OCI-LY1 (cell line): ENCODE measurements at regions not wholly inside any gene's neighbourhood (a gene's known extent, or its start where the extent isn't known, plus 50 kb on each side); places are given as distances from the start of the nearest gene placed in this dataset.

Source experiments
- H2AFZ ChIP-seq: fragments of 200-600 bp; sonication (generic), shearing (Covaris generic); 2 replicates; pipeline ENCODE4 v1.6.0; 2014; ENCODE audit warnings: antibody characterized with exemption, mild to moderate bottlenecking, low read length
- H3F3A ChIP-seq: fragments of 200-600 bp; sonication (generic), shearing (Covaris generic); 2 replicates; pipeline ENCODE4 v1.6.0; 2014; ENCODE audit warnings: mild to moderate bottlenecking, antibody characterized with exemption, low read length, moderate library complexity; ENCODE audit not compliant: insufficient read depth
- H3K27ac ChIP-seq: fragments of 200-600 bp; sonication (generic); 2 replicates; pipeline ENCODE4 v1.5.1; 2014; ENCODE audit warnings: low read length, mixed run types, mild to moderate bottlenecking, low read depth; ENCODE audit not compliant: poor library complexity, severe bottlenecking
- H3K27me3 ChIP-seq: fragments of 200-600 bp; sonication (generic); 2 replicates; pipeline ENCODE4 v1.6.0; 2014; ENCODE audit warnings: antibody characterized with exemption, mild to moderate bottlenecking, low read length, moderate library complexity; ENCODE audit not compliant: insufficient read depth
- H3K36me3 ChIP-seq: fragments of 200-600 bp; sonication (generic); 2 replicates; pipeline ENCODE4 v1.6.1; 2014; ENCODE audit warnings: mild to moderate bottlenecking, antibody characterized with exemption, low read length, moderate library complexity, mixed read lengths; ENCODE audit not compliant: insufficient read depth
- H3K4me1 ChIP-seq: fragments of 200-600 bp; sonication (generic); 2 replicates; pipeline ENCODE4 v1.5.1; 2014; ENCODE audit warnings: mild to moderate bottlenecking, low read length, moderate library complexity; ENCODE audit not compliant: insufficient read depth, severe bottlenecking
- H3K4me2 ChIP-seq: fragments of 200-600 bp; sonication (generic), shearing (Covaris generic); 2 replicates; pipeline ENCODE4 v1.6.1; 2014; ENCODE audit warnings: low read length
- H3K4me3 ChIP-seq: fragments of 200-600 bp; sonication (generic); 2 replicates; pipeline ENCODE4 v1.5.1; 2014; ENCODE audit warnings: low read length, low read depth, mild to moderate bottlenecking, mixed read lengths; ENCODE audit not compliant: poor library complexity, severe bottlenecking
- H3K79me2 ChIP-seq: fragments of 200-600 bp; shearing (Covaris generic); 2 replicates; pipeline ENCODE4 v1.6.1; 2016; ENCODE audit warnings: mixed run types, low read length, mixed read lengths; ENCODE audit not compliant: insufficient read depth
- H3K9ac ChIP-seq: fragments of 200-600 bp; sonication (generic), shearing (Covaris generic); 2 replicates; pipeline ENCODE4 v1.6.1; 2014; ENCODE audit warnings: mild to moderate bottlenecking, low read length, mixed read lengths
- H3K9me2 ChIP-seq: fragments of 200-600 bp; sonication (generic), shearing (Covaris generic); 2 replicates; pipeline ENCODE4 v1.6.1; 2014; ENCODE audit warnings: low read depth, mild to moderate bottlenecking, low read length, mixed read lengths
- H3K9me3 ChIP-seq: fragments of 200-600 bp; shearing (Covaris generic); 2 replicates; pipeline ENCODE4 v1.6.1; 2014; ENCODE audit warnings: low read length, mixed read lengths
- H4K20me1 ChIP-seq: fragments of 200-600 bp; sonication (generic), shearing (Covaris generic); 2 replicates; pipeline ENCODE4 v1.6.0; 2016; ENCODE audit warnings: mild to moderate bottlenecking, low read length; ENCODE audit not compliant: insufficient read depth
- EZH2 ChIP-seq: fragments of 200-600 bp; sonication (generic), shearing (Covaris generic); IDR thresholded peaks from 2 replicates; pipeline ENCODE4 v1.8.0; 2017; ENCODE audit warnings: borderline replicate concordance, mixed run types, mild to moderate bottlenecking, antibody characterized with exemption, low read length, moderate library complexity, mixed read lengths
- TF ChIP-seq, protein P1 (sequence below): fragments of 200-600 bp; sonication (generic), shearing (Covaris generic); IDR thresholded peaks from 2 replicates; pipeline ENCODE4 v1.5.1; 2017; ENCODE audit warnings: mild to moderate bottlenecking, antibody characterized with exemption, low read length, moderate library complexity, mixed read lengths

DNA sequence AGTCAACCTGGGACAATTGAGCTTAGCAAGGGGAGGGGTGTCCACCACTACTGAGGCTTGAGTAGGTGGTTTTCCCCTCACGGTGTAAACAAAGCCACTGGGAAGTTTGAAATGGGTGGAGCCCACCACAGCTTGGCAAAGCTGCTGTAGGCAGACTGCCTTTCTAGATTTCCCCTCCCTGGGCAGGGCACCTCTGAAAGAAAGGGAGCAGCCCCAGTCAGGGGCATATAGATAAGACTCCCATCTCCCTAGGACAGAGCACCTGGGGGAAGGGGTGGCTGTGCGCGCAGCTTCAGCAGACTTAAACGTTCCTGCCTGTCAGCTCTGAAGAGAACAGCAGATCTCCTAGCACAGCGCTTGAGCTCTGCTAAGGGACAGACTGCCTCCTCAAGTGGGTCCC is 758.4 kb downstream of the LTN1 start:
- no peak overlapping the region for H3K4me3 ChIP-seq
- H3F3A ChIP-seq: no peaks in the 10 kb centered on the region
- no peaks in the 10 kb centered on the region for H3K4me1 ChIP-seq
- H3K27ac ChIP-seq: no peak overlapping the region
- H3K9me3 ChIP-seq: no peaks in the 10 kb centered on the region
- TF ChIP-seq, protein P1, sequence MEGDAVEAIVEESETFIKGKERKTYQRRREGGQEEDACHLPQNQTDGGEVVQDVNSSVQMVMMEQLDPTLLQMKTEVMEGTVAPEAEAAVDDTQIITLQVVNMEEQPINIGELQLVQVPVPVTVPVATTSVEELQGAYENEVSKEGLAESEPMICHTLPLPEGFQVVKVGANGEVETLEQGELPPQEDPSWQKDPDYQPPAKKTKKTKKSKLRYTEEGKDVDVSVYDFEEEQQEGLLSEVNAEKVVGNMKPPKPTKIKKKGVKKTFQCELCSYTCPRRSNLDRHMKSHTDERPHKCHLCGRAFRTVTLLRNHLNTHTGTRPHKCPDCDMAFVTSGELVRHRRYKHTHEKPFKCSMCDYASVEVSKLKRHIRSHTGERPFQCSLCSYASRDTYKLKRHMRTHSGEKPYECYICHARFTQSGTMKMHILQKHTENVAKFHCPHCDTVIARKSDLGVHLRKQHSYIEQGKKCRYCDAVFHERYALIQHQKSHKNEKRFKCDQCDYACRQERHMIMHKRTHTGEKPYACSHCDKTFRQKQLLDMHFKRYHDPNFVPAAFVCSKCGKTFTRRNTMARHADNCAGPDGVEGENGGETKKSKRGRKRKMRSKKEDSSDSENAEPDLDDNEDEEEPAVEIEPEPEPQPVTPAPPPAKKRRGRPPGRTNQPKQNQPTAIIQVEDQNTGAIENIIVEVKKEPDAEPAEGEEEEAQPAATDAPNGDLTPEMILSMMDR: no peak
- no peak for TF ChIP-seq EZH2
- no peak overlapping the region for H2AFZ ChIP-seq
- H3K79me2 ChIP-seq: no peaks in the 10 kb centered on the region
- H3K9me2 ChIP-seq: no peaks in the 10 kb centered on the region
- no peaks in the 10 kb centered on the region for H3K27me3 ChIP-seq
- no peaks in the 10 kb centered on the region for H4K20me1 ChIP-seq
- no peaks in the 10 kb centered on the region for H3K36me3 ChIP-seq
- no peak overlapping the region for H3K9ac ChIP-seq
- no peak overlapping the region for H3K4me2 ChIP-seq

DNA sequence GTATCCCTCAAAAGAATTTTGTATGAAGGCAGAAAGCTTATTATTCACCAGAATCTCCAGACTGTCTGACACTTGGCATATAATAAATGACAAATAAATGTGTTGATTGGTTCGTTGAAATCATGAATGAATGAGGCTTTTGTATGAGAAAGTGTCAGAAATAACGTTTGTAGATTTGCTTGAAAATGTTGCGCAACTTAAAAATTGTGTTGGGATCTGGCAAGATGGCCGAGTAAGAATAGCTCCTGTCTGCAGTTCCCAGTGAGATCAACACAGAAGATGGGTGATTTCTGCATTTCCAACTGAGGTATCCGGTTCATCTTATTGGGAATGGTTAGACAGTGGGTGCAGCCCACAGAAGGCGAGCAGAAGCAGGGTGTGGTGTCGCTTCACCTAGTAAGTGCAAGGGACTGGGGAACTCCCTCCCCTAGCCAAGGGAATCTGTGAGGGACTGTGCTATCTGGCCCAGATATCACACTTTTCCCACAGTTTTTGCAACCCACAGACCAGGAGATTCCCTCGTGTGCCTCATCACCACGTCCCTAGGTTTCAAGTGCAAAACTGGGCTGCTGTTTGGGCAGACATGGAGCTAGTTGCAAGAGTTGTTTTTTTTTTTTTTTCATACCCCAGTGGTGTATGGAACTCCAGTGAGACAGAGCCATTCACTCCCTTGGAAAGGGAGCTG is 759.0 kb downstream of the LTN1 start:
- no peak for TF ChIP-seq EZH2
- TF ChIP-seq, protein P1: no peak
- Histone ChIP-seq H3K4me1 (no peaks in the 10 kb centered on the region), H3K27me3 (no peaks in the 10 kb centered on the region), H3K4me3 (no peak overlapping the region), H3K36me3 (no peaks in the 10 kb centered on the region), H4K20me1 (no peaks in the 10 kb centered on the region), H3K9ac (no peak overlapping the region), H3K79me2 (no peaks in the 10 kb centered on the region), H3K4me2 (no peak overlapping the region), H2AFZ (no peak overlapping the region), H3F3A (no peaks in the 10 kb centered on the region), H3K27ac (no peak overlapping the region), H3K9me3 (no peaks in the 10 kb centered on the region), H3K9me2 (no peaks in the 10 kb centered on the region)

DNA sequence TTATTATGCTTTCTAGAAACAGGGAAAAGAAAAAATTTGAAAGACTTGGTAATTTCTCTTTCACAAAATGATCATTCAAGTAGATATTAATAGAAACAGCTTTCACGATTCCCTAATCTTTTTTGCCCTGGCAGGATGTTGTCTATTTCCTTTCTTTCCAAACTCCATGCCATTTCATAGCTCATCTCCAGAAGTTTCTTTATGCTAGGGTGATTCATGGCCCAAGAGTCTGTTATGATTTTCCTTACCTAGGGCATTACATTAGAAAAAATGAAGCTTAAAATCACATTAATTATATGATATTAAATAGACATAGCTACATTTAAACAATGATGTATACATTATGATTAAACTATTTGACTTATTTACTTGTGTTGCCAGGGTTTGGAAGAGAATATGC is 762.1 kb downstream of the LTN1 start:
- H3K79me2 ChIP-seq: no peaks in the 10 kb centered on the region
- no peaks in the 10 kb centered on the region for H3K27me3 ChIP-seq
- H3K9me2 ChIP-seq: no peaks in the 10 kb centered on the region
- TF ChIP-seq, protein P1: no peak
- no peak for TF ChIP-seq EZH2
- H4K20me1 ChIP-seq: no peaks in the 10 kb centered on the region
- no peak overlapping the region for H3K4me3 ChIP-seq
- H3K27ac ChIP-seq: no peak overlapping the region
- no peaks in the 10 kb centered on the region for H3K36me3 ChIP-seq
- H3K9ac ChIP-seq: no peak overlapping the region
- H2AFZ ChIP-seq: no peak overlapping the region
- H3F3A ChIP-seq: no peaks in the 10 kb centered on the region
- no peaks in the 10 kb centered on the region for H3K9me3 ChIP-seq
- no peak overlapping the region for H3K4me2 ChIP-seq
- H3K4me1 ChIP-seq: no peaks in the 10 kb centered on the region
